Epithelial cell of esophagus (primary cell): ENCODE measurements at regions not wholly inside any gene's neighbourhood (a gene's known extent, or its start where the extent isn't known, plus 50 kb on each side); places are given as distances from the start of the nearest gene placed in this dataset.

Experiments
- DNase-seq: peaks from one replicate; pipeline ENCODE4 v3.0.0; 2010; ENCODE audit warnings: low read depth
- H3K4me3 ChIP-seq: 2 replicates; pipeline ENCODE4 v1.5.1; 2011; ENCODE audit warnings: mild to moderate bottlenecking, low read length, control low read depth
- TF ChIP-seq, protein P1 (sequence below): IDR thresholded peaks from 2 replicates; pipeline ENCODE4 v1.5.1; 2011; ENCODE audit warnings: low read depth, mild to moderate bottlenecking, low read length, control low read depth, inconsistent platforms; ENCODE audit not compliant: insufficient read depth; ENCODE audit errors: missing control alignments

DNA sequence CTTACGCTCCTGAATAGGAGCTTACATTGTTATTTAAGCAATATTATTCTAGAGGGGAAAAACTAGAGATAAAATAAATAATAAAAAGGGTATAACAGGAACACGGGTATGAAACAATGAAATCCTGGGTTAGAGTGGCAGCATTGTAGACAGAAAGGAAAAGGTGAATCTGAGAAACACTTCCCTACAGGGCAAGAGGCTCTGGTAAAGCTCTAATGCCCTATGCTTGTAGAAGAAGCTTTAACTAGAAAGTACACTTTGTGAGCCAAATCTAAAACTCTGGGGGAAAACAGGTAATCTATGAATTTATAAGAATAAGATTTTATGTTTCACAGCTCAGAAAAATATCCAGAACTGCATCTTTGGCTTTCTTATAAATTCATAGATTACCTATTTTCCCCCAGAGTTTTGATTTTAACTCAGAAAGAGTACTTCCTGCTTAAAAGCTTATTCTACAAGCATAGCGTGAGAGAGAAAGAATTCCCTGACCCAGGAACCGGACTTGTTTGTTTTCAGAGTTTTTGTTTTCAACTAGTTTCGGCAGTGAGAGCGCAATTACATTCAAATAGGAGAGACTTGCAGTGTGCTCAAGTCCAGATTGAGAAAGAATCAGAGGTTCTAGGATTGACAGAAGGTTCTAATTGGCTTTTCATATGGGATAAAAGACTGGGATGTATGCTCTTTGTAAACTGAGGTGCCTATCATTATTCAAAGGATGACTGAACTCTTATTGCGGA lies 651.0 kb upstream of the RORB start:
- no peak for DNase-seq
- no peak overlapping the region for H3K4me3 ChIP-seq
- TF ChIP-seq, protein P1, sequence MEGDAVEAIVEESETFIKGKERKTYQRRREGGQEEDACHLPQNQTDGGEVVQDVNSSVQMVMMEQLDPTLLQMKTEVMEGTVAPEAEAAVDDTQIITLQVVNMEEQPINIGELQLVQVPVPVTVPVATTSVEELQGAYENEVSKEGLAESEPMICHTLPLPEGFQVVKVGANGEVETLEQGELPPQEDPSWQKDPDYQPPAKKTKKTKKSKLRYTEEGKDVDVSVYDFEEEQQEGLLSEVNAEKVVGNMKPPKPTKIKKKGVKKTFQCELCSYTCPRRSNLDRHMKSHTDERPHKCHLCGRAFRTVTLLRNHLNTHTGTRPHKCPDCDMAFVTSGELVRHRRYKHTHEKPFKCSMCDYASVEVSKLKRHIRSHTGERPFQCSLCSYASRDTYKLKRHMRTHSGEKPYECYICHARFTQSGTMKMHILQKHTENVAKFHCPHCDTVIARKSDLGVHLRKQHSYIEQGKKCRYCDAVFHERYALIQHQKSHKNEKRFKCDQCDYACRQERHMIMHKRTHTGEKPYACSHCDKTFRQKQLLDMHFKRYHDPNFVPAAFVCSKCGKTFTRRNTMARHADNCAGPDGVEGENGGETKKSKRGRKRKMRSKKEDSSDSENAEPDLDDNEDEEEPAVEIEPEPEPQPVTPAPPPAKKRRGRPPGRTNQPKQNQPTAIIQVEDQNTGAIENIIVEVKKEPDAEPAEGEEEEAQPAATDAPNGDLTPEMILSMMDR = no peak

DNA sequence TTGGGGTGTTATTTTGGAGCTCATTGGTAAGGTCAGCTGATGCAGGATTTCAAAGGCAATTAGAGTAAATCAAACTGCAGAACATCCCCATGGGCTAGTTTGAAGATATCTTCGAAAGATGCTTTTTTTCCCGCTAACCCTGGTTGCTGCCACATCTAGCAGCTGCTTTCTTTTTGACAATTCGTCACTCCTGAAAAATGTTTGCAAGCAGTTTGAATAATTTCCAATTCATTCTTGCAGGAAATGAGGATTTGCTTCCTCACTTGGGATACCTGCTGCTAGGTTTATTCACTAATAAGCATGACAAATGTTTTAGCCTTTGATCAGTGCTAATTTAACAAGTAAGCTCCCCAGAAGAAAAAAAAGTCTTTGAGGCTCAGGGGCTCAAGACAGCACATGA lies 649.6 kb upstream of the RORB start:
- DNase-seq = no peak
- H3K4me3 ChIP-seq = no peak overlapping the region
- TF ChIP-seq, protein P1 = no peak

DNA sequence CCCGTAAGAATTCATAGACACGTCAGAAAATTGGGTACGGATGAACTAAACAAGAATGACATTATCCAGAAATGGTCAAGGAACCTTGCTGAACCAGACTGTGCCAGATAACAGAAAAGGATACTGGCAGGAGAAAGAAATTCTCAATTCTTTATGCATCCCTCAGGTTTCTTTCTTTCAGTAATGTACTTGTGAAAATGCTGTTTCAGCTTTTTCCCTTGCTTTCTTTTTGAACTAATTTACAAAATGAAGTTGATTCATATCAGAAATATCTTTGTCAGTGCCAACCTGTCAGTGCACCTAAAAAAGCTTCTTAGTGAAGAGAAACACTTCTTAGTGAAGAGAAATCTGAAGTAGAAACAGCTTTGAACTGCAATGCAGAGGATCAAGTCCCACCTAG lies 643.6 kb upstream of the RORB start:
- no peak for DNase-seq
- TF ChIP-seq, protein P1 = no peak
- H3K4me3 ChIP-seq = no peak overlapping the region

DNA sequence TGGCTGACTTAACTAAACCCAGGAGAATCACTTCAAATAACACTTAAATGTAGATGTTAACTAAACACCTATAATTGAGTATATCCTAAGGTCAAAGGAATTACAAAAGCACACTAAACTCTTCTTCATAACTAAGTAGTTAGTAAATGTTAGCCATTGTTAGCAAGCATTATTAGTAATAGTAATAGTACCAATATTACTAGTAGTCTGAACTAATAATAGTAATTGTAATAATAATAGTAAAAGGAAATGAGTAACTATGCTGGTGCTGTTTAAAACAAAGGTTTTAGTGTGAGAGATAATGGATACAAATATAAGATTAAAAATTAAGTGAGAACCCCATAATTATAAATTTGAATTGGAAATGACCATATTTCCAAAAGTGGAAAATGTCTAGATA lies 641.9 kb upstream of the RORB start:
- TF ChIP-seq, protein P1 = no peak
- no peak for DNase-seq
- H3K4me3 ChIP-seq = no peak overlapping the region

DNA sequence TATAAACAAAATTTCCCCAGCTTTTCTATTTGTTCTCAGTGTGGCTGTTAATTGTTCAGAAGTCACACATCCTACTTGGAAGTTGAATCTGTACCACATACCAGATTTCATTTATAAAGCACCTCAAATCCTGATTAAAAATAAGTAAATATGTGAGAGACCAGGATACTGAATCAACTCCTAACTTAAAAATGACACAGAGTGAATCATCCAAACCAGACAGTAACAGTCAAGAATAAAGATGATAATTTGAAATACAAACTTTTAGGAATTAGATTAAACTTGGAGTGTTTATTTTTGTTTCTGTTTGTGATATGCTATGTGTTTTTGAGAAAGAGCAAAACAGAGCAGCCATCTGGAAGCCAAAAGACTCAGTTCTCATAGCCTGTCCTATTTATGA lies 633.2 kb upstream of the RORB start:
- peak; percentile 42 for DNase-seq
- no peak overlapping the region for H3K4me3 ChIP-seq
- TF ChIP-seq, protein P1 = no peak

DNA sequence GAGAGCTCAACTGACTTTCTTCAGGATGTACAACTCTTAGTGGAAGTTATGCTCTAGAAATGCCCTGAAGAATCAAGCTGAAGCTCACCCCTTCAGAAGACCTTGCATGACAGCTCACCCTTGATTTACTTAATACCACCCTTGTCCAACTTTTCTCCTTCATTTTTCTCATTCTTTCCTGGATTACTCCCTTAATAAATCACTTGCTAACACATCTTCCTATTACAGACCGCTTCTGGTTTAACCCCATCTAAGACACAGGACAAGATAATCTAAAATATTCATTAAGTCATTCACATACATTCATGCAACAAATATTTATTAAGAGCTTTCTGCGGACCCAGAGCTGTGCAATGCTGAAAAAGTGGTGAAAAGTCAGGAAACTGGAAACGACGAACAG lies 630.7 kb upstream of the RORB start:
- no peak for DNase-seq
- TF ChIP-seq, protein P1 = no peak
- no peak overlapping the region for H3K4me3 ChIP-seq

DNA sequence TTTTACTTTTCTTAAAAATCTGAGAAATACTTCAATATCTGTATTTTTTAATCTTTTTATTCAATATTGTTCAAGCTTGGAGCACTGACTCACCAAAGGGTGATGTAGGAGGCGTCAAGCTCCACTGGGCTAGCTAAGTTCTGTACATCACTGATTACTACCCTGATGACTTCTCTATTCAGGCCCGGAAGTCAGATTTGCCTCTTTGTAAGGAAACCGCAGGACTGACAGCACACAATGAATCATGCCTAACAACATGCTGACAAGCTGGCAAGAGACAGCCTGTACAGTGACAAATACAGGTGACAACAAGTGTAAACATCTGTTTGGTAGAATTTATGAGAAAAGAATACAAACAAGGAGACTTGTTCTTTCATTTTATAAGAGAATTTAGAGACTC lies 627.9 kb upstream of the RORB start:
- peak; percentile 98 for DNase-seq
- TF ChIP-seq, protein P1 = no peak

More for the DNA sequence above, 627.9 kb upstream of the RORB start:
- H3K4me3 ChIP-seq = no peak overlapping the region
